ENCODE measurements at regions not wholly inside any gene's neighbourhood (a gene's known extent, or its start where the extent isn't known, plus 50 kb on each side); places are given as distances from the start of the nearest gene placed in this dataset.

DNA sequence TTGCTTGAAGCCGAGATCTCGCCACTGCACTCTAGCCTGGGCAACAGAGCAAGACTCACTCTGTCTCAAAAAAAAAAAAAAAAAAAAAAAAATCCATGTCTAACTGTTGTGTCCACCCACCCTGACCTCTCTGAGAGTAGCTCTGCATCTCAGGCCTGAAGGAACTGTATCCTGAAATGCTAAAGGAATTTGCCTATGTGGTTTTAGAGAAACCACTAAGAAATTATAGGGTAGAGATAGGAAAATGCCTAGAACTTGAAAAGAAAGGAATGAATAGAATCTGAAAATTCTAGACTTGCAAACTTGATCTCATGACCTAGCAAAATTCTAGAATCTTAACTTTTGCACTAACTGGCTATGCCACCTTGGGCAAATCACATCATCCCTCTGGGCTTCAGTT, 217.5 kb upstream of the ROPN1 start:
- TF ChIP-seq CTCF (IDR thresholded peaks at IDR 0.05) = no peak
- no peak overlapping the region for H3K4me3 Mint-ChIP-seq (ENCODE audit: unreplicated experiment)
- H3K9me3 Mint-ChIP-seq (ENCODE audit: unreplicated experiment) = no peaks in the 10 kb centered on the region
- H3K36me3 Mint-ChIP-seq (ENCODE audit: unreplicated experiment) = no peaks in the 10 kb centered on the region
- H3K4me1 Mint-ChIP-seq (ENCODE audit: unreplicated experiment) = no peaks in the 10 kb centered on the region
- H3K27me3 Mint-ChIP-seq (ENCODE audit: unreplicated experiment) = peaks cover 39% of the 10 kb centered on the region
- H3K27ac Mint-ChIP-seq (ENCODE audit: unreplicated experiment) = no peak overlapping the region
- no peak for DNase-seq (ENCODE audit: extremely low spot score, unreplicated experiment)

- DNase-seq (ENCODE audit: extremely low spot score, unreplicated experiment) = no peak
- H3K4me1 Mint-ChIP-seq (ENCODE audit: unreplicated experiment) = no peaks in the 10 kb centered on the region
- no peak overlapping the region for H3K4me3 Mint-ChIP-seq (ENCODE audit: unreplicated experiment)
- no peak overlapping the region for H3K27ac Mint-ChIP-seq (ENCODE audit: unreplicated experiment)
- no peaks in the 10 kb centered on the region for H3K9me3 Mint-ChIP-seq (ENCODE audit: unreplicated experiment)
- H3K36me3 Mint-ChIP-seq (ENCODE audit: unreplicated experiment) = no peaks in the 10 kb centered on the region
- TF ChIP-seq CTCF (IDR thresholded peaks at IDR 0.05) = no peak
- peaks cover 28% of the 10 kb centered on the region for H3K27me3 Mint-ChIP-seq (ENCODE audit: unreplicated experiment)
Measured at GRCh38 chr3:124210899-124211298, 219.0 kb upstream of the ROPN1 start.

DNA sequence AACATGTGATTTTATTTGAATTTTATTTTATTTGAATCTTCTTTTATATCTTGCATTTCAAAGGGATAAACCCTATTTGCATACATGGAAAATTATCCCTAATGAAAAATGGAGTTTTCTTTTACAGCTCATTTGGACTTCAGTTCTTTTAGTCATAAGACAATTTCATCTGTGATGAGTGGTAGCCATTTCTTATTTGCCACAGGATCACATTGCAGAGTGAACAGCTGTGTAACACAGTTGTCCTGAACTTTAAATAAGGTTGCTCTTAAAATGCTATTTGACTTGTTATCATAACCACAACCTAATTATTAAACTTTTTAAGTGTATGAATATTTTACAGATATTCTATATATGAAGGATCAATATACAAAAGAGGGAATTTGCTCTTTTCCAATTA, 221.7 kb upstream of the ROPN1 start:
- H3K27me3 Mint-ChIP-seq (ENCODE audit: unreplicated experiment) = peaks cover 24% of the 10 kb centered on the region
- H3K36me3 Mint-ChIP-seq (ENCODE audit: unreplicated experiment) = no peaks in the 10 kb centered on the region
- TF ChIP-seq CTCF (IDR thresholded peaks at IDR 0.05) = no peak
- H3K27ac Mint-ChIP-seq (ENCODE audit: unreplicated experiment) = no peak overlapping the region
- DNase-seq (ENCODE audit: extremely low spot score, unreplicated experiment) = no peak
- no peaks in the 10 kb centered on the region for H3K4me1 Mint-ChIP-seq (ENCODE audit: unreplicated experiment)
- H3K9me3 Mint-ChIP-seq (ENCODE audit: unreplicated experiment) = no peaks in the 10 kb centered on the region
- H3K4me3 Mint-ChIP-seq (ENCODE audit: unreplicated experiment) = no peak overlapping the region

GRCh38 chr3:124217542-124217941, 225.6 kb upstream of the ROPN1 start:
- Mint-ChIP-seq H3K36me3 (ENCODE audit: unreplicated experiment) (no peaks in the 10 kb centered on the region), H3K4me1 (ENCODE audit: unreplicated experiment) (no peaks in the 10 kb centered on the region), H3K9me3 (ENCODE audit: unreplicated experiment) (no peaks in the 10 kb centered on the region), H3K27me3 (ENCODE audit: unreplicated experiment) (peaks cover 22% of the 10 kb centered on the region), H3K4me3 (ENCODE audit: unreplicated experiment) (no peak overlapping the region), H3K27ac (ENCODE audit: unreplicated experiment) (no peak overlapping the region)
- TF ChIP-seq CTCF (IDR thresholded peaks at IDR 0.05) = no peak
- peak; percentile 87 for DNase-seq (ENCODE audit: extremely low spot score, unreplicated experiment)

- H3K27ac Mint-ChIP-seq (ENCODE audit: unreplicated experiment) = no peak overlapping the region
- peaks cover 19% of the 10 kb centered on the region for H3K27me3 Mint-ChIP-seq (ENCODE audit: unreplicated experiment)
- no peaks in the 10 kb centered on the region for H3K36me3 Mint-ChIP-seq (ENCODE audit: unreplicated experiment)
- no peak overlapping the region for H3K4me3 Mint-ChIP-seq (ENCODE audit: unreplicated experiment)
- no peaks in the 10 kb centered on the region for H3K9me3 Mint-ChIP-seq (ENCODE audit: unreplicated experiment)
- no peak for DNase-seq (ENCODE audit: extremely low spot score, unreplicated experiment)
- TF ChIP-seq CTCF (IDR thresholded peaks at IDR 0.05) = no peak
- no peaks in the 10 kb centered on the region for H3K4me1 Mint-ChIP-seq (ENCODE audit: unreplicated experiment)
Measured at GRCh38 chr3:124221422-124221821, 229.5 kb upstream of the ROPN1 start.

Data from osteocyte (in vitro differentiated cells).